AG20443 (cell line): ENCODE measurements at regions not wholly inside any gene's neighbourhood (a gene's known extent, or its start where the extent isn't known, plus 50 kb on each side); places are given as distances from the start of the nearest gene placed in this dataset.
"Not testable (repeated sequence)": the region's sequence is repeated elsewhere in the genome, so short reads cannot be mapped to it uniquely, and the experiment has no call there.

ENCODE experiments used
- DNase-seq: peaks from one replicate; pipeline ENCODE4 v3.0.0; 2012; ENCODE audit warnings: low spot score, mixed read lengths

- no peak for DNase-seq
Measured at GRCh38 chr10:131817866-131818509, 82.8 kb upstream of the PPP2R2D start.

- DNase-seq, result no peak
Measured at GRCh38 chr10:131818510-131819234, 82.1 kb upstream of the PPP2R2D start.

GRCh38 chr10:131819241-131820072, 81.4 kb upstream of the PPP2R2D start:
- no peak for DNase-seq

GRCh38 chr10:131820626-131821025, 80.2 kb upstream of the PPP2R2D start:
- no peak for DNase-seq

GRCh38 chr10:131821378-131822012, 79.3 kb upstream of the PPP2R2D start:
- DNase-seq, result no peak

GRCh38 chr10:131822013-131822691, 78.7 kb upstream of the PPP2R2D start:
- DNase-seq, result no peak

GRCh38 chr10:131822692-131823245, 78.0 kb upstream of the PPP2R2D start:
- no peak for DNase-seq

GRCh38 chr10:131823601-131824099, 77.2 kb upstream of the PPP2R2D start:
- not testable (repeated sequence) for DNase-seq

- no peak for DNase-seq
Measured at GRCh38 chr10:131824371-131825149, 76.2 kb upstream of the PPP2R2D start.

GRCh38 chr10:131825150-131825848, 75.5 kb upstream of the PPP2R2D start:
- DNase-seq, result no peak

- DNase-seq, result no peak
Measured at GRCh38 chr10:131825960-131826650, 74.7 kb upstream of the PPP2R2D start.

- no peak for DNase-seq
Measured at GRCh38 chr10:131829156-131829930, 71.5 kb upstream of the PPP2R2D start.

- no peak for DNase-seq
Measured at GRCh38 chr10:131830446-131831130, 70.2 kb upstream of the PPP2R2D start.

- no peak for DNase-seq
Measured at GRCh38 chr10:131831561-131831960, 69.2 kb upstream of the PPP2R2D start.

- DNase-seq, result no peak
Measured at GRCh38 chr10:131832056-131832685, 68.6 kb upstream of the PPP2R2D start.

GRCh38 chr10:131833013-131833412, 67.8 kb upstream of the PPP2R2D start:
- no peak for DNase-seq

- DNase-seq, result no peak
Measured at GRCh38 chr10:131833446-131834080, 67.2 kb upstream of the PPP2R2D start.
